Trophoblast cell (in vitro differentiated cells and primary cell): ENCODE measurements at regions not wholly inside any gene's neighbourhood (a gene's known extent, or its start where the extent isn't known, plus 50 kb on each side); places are given as distances from the start of the nearest gene placed in this dataset.

ENCODE experiments used
- DNase-seq, 2 donors: peaks; one replicate each; pipeline ENCODE4 v3.0.0-alpha.2; 2016
- H2AFZ ChIP-seq: 2 replicates; pipeline ENCODE4 v1.6.1; 2013; ENCODE audit warnings: low read length, moderate library complexity, mild to moderate bottlenecking; ENCODE audit not compliant: insufficient read depth, poor library complexity
- H2AK5ac ChIP-seq: 2 replicates; pipeline ENCODE4 v1.6.1; 2013; ENCODE audit warnings: mild to moderate bottlenecking, low read length
- H2BK120ac ChIP-seq: 2 replicates; pipeline ENCODE4 v1.6.1; 2013; ENCODE audit warnings: low read length, mild to moderate bottlenecking, moderate library complexity; ENCODE audit not compliant: insufficient read depth, poor library complexity
- H2BK12ac ChIP-seq: 2 replicates; pipeline ENCODE4 v1.6.1; 2013; ENCODE audit warnings: mild to moderate bottlenecking, low read length, moderate library complexity
- H2BK5ac ChIP-seq: 2 replicates; pipeline ENCODE4 v1.6.1; 2013; ENCODE audit warnings: low read length, low read depth, moderate library complexity, mild to moderate bottlenecking; ENCODE audit not compliant: poor library complexity
- H3K14ac ChIP-seq: 2 replicates; pipeline ENCODE4 v1.6.1; 2013; ENCODE audit warnings: mild to moderate bottlenecking, low read length
- H3K18ac ChIP-seq: 2 replicates; pipeline ENCODE4 v1.6.1; 2013; ENCODE audit warnings: mild to moderate bottlenecking, low read length
- H3K23ac ChIP-seq: 2 replicates; pipeline ENCODE4 v1.6.1; 2013; ENCODE audit warnings: low read length
- H3K27ac ChIP-seq: 2 replicates; pipeline ENCODE4 v1.5.1; 2013; ENCODE audit warnings: low read depth, mild to moderate bottlenecking, inconsistent platforms, low read length, moderate library complexity
- H3K27me3 ChIP-seq: 2 replicates; pipeline ENCODE4 v1.6.1; 2013; ENCODE audit warnings: inconsistent platforms, mild to moderate bottlenecking, low read length, moderate library complexity; ENCODE audit not compliant: insufficient read depth
- H3K36me3 ChIP-seq, 2 experiments: 1 replicate in 1 of 2; 2 replicates in 1 of 2; pipeline ENCODE4 v1.6.1; 2013; ENCODE audit warnings: low read length in 2 of 2, mild to moderate bottlenecking in 2 of 2, moderate library complexity in 1 of 2; ENCODE audit not compliant: insufficient read depth in 2 of 2, control insufficient read depth in 1 of 2
- H3K4ac ChIP-seq: 2 replicates; pipeline ENCODE4 v1.6.1; 2013; ENCODE audit warnings: low read depth, mild to moderate bottlenecking, low read length, moderate library complexity
- H3K4me1 ChIP-seq, 2 experiments: 1 replicate in 1 of 2; 2 replicates in 1 of 2; pipeline ENCODE4 v1.6.1; 2013; ENCODE audit warnings: low read length in 2 of 2, mild to moderate bottlenecking in 2 of 2, moderate library complexity in 1 of 2; ENCODE audit not compliant: insufficient read depth in 2 of 2, control insufficient read depth in 1 of 2
- H3K4me2 ChIP-seq: 2 replicates; pipeline ENCODE4 v1.6.1; 2013; ENCODE audit warnings: inconsistent platforms, mild to moderate bottlenecking, low read length, moderate library complexity
- H3K4me3 ChIP-seq: 2 replicates; pipeline ENCODE4 v1.5.1; 2013; ENCODE audit warnings: mild to moderate bottlenecking, low read depth, low read length, inconsistent platforms
- H3K79me1 ChIP-seq: one replicate; pipeline ENCODE4 v1.6.1; 2013; ENCODE audit warnings: low read length
- H3K79me2 ChIP-seq: 2 replicates; pipeline ENCODE4 v1.6.1; 2013; ENCODE audit warnings: low read length, mild to moderate bottlenecking; ENCODE audit not compliant: control insufficient read depth, insufficient read depth, poor library complexity
- H3K9ac ChIP-seq: 2 replicates; pipeline ENCODE4 v1.6.1; 2013; ENCODE audit warnings: mild to moderate bottlenecking, low read length
- H3K9me3 ChIP-seq: 2 replicates; pipeline ENCODE4 v1.6.1; 2013; ENCODE audit warnings: low read depth, mild to moderate bottlenecking, control low read depth, inconsistent platforms, low read length; ENCODE audit not compliant: insufficient read depth
- H4K12ac ChIP-seq: 2 replicates; pipeline ENCODE4 v1.6.1; 2013; ENCODE audit warnings: low read depth, mild to moderate bottlenecking, low read length, moderate library complexity
- H4K8ac ChIP-seq: 2 replicates; pipeline ENCODE4 v1.6.1; 2013; ENCODE audit warnings: low read depth, mild to moderate bottlenecking, low read length, moderate library complexity
- H4K91ac ChIP-seq: one replicate; pipeline ENCODE4 v1.6.1; 2013; ENCODE audit warnings: low read depth, mild to moderate bottlenecking, low read length, moderate library complexity
- WGBS: extraction: QIAGEN DNeasy Blood & Tissue Kit; methylation state at CpG from one replicate; pipeline ENCODE4 v1.1.7; 2013; ENCODE audit warnings: missing lambda C conversion rate; ENCODE audit not compliant: insufficient read length, insufficient coverage; ENCODE audit errors: extremely low coverage; 5-methylcytosine and 5-hydroxymethylcytosine counted together

DNA sequence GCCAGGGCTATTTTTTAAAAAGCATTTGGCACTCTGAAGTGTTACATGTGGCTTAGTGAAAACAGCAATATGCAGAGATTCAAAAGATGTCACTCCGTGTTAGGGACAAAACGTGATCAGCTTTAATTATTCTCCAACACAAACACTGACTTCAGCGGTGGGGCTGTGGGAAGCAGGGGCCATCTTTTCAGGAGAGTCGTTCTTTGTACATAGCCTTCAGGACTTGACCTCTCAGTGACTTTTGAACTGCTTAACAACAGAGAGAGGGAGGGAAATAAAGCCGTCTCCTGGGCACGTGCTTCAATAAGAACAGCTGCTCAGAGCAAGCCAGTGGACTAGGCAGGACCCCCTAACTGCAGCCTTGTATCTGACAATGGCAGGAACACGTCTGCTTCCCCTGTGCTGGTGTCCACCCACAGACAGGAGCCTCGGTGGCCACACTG is 95.0 kb upstream of the HDAC4 start:
- no peak overlapping the region for H2BK12ac ChIP-seq
- no peak overlapping the region for H2BK5ac ChIP-seq
- H3K9me3 ChIP-seq = peaks cover 13% of the 10 kb centered on the region
- H4K8ac ChIP-seq = no peak overlapping the region
- no peak overlapping the region for H3K4ac ChIP-seq
- DNase-seq = no peak
- no peaks in the 10 kb centered on the region for H3K36me3 ChIP-seq
- no peak overlapping the region for H3K14ac ChIP-seq
- no peak overlapping the region for H3K18ac ChIP-seq
- H4K91ac ChIP-seq = no peak overlapping the region
- no peak overlapping the region for H2BK120ac ChIP-seq
- no peak overlapping the region for H2AFZ ChIP-seq
- no peak overlapping the region for H4K12ac ChIP-seq
- H3K23ac ChIP-seq = no peak overlapping the region
- H3K79me2 ChIP-seq = no peaks in the 10 kb centered on the region
- no peak overlapping the region for H3K27ac ChIP-seq
- no peaks in the 10 kb centered on the region for H3K4me1 ChIP-seq
- no CpG with 5 or more reads among the region's 8 CpGs for WGBS
- H2AK5ac ChIP-seq = no peak overlapping the region
- no peak overlapping the region for H3K9ac ChIP-seq
- no peaks in the 10 kb centered on the region for H3K79me1 ChIP-seq
- H3K4me2 ChIP-seq = no peak overlapping the region
- H3K4me3 ChIP-seq = no peak overlapping the region
- H3K27me3 ChIP-seq = no peaks in the 10 kb centered on the region

GRCh38 chr2:239495175-239495574 is 94.4 kb upstream of the HDAC4 start:
- H2BK120ac ChIP-seq = no peak overlapping the region
- H3K4me3 ChIP-seq = no peak overlapping the region
- H2BK12ac ChIP-seq = no peak overlapping the region
- H3K36me3 ChIP-seq = no peaks in the 10 kb centered on the region
- H2AK5ac ChIP-seq = no peak overlapping the region
- no peak for DNase-seq
- H3K9ac ChIP-seq = no peak overlapping the region
- no peaks in the 10 kb centered on the region for H3K79me1 ChIP-seq
- no peak overlapping the region for H3K14ac ChIP-seq
- no peak overlapping the region for H3K4ac ChIP-seq
- H4K8ac ChIP-seq = no peak overlapping the region
- peaks cover 13% of the 10 kb centered on the region for H3K9me3 ChIP-seq
- H3K27me3 ChIP-seq = no peaks in the 10 kb centered on the region
- no peak overlapping the region for H3K4me2 ChIP-seq
- H2BK5ac ChIP-seq = no peak overlapping the region
- H3K18ac ChIP-seq = no peak overlapping the region
- H3K79me2 ChIP-seq = no peaks in the 10 kb centered on the region
- WGBS = no CpG with 5 or more reads among the region's 4 CpGs
- H3K27ac ChIP-seq = no peak overlapping the region
- H4K12ac ChIP-seq = no peak overlapping the region
- H2AFZ ChIP-seq = no peak overlapping the region
- no peak overlapping the region for H4K91ac ChIP-seq
- H3K23ac ChIP-seq = no peak overlapping the region
- H3K4me1 ChIP-seq = no peaks in the 10 kb centered on the region

DNA sequence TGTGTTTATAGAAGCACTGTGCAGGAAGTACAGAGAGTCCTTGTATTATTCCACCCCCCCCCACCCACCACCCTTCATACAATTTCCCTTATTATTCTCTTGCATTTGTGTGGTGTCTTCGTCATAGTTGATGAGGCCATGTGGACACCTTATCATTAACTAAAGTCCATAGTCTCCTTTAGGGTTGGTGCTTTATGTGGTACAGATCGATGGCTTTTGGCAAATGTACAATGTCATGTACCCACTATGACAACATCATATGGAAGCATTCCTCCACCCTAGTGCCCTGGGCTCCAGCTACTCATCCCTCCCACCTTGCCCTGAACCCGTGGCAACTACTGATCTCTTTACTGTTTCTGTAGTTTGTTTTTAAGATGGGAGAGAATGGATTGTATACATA is 93.8 kb upstream of the HDAC4 start:
- DNase-seq = no peak
- no peaks in the 10 kb centered on the region for H3K79me1 ChIP-seq
- no peak overlapping the region for H2BK5ac ChIP-seq
- no peak overlapping the region for H3K4me3 ChIP-seq
- no peak overlapping the region for H4K8ac ChIP-seq
- no peak overlapping the region for H3K18ac ChIP-seq
- no peak overlapping the region for H2AFZ ChIP-seq
- H4K91ac ChIP-seq = no peak overlapping the region
- H3K36me3 ChIP-seq = no peaks in the 10 kb centered on the region
- no peaks in the 10 kb centered on the region for H3K79me2 ChIP-seq
- no peaks in the 10 kb centered on the region for H3K4me1 ChIP-seq
- H3K9ac ChIP-seq = no peak overlapping the region
- H3K27ac ChIP-seq = no peak overlapping the region
- no peak overlapping the region for H4K12ac ChIP-seq
- no CpG with 5 or more reads among the region's 3 CpGs for WGBS
- H2BK12ac ChIP-seq = no peak overlapping the region
- H3K23ac ChIP-seq = no peak overlapping the region
- no peak overlapping the region for H2BK120ac ChIP-seq
- H3K9me3 ChIP-seq = peaks cover 13% of the 10 kb centered on the region
- H3K4me2 ChIP-seq = no peak overlapping the region
- no peaks in the 10 kb centered on the region for H3K27me3 ChIP-seq
- H2AK5ac ChIP-seq = no peak overlapping the region
- H3K4ac ChIP-seq = no peak overlapping the region
- H3K14ac ChIP-seq = no peak overlapping the region

DNA sequence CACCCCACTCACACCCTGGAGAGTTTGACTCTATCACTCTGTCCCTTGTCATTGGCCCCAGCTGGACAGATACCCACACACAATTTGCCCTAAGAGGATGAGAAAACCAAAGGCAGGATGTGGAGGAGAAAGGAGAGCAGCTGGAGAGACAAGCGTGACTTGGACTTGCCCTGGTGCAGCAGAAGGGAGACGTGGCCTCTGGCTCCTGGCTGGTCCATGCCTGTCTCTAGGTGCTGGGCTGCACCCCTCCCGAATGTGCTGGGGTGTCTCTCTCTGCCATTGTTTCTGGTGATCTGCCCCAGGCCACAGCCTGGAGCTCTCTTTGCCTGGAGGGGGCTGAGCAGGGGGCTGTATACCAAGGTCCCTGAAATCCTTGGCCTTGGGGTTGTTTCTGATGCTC is 88.7 kb upstream of the HDAC4 start:
- H2BK120ac ChIP-seq = no peak overlapping the region
- H3K36me3 ChIP-seq = no peaks in the 10 kb centered on the region
- H3K4me2 ChIP-seq = no peak overlapping the region
- H3K4ac ChIP-seq = no peak overlapping the region
- no peak overlapping the region for H3K14ac ChIP-seq
- no peak overlapping the region for H4K91ac ChIP-seq
- no peaks in the 10 kb centered on the region for H3K27me3 ChIP-seq
- H4K8ac ChIP-seq = no peak overlapping the region
- H3K4me3 ChIP-seq = no peak overlapping the region
- no peak for DNase-seq
- H3K18ac ChIP-seq = no peak overlapping the region
- peaks cover 9% of the 10 kb centered on the region for H3K9me3 ChIP-seq
- no peak overlapping the region for H4K12ac ChIP-seq
- no peak overlapping the region for H3K9ac ChIP-seq
- no peaks in the 10 kb centered on the region for H3K4me1 ChIP-seq
- H3K79me1 ChIP-seq = no peaks in the 10 kb centered on the region
- no peak overlapping the region for H3K23ac ChIP-seq
- H2BK12ac ChIP-seq = no peak overlapping the region
- H2BK5ac ChIP-seq = no peak overlapping the region
- H2AFZ ChIP-seq = no peak overlapping the region
- H3K27ac ChIP-seq = no peak overlapping the region
- H3K79me2 ChIP-seq = no peaks in the 10 kb centered on the region
- H2AK5ac ChIP-seq = no peak overlapping the region
- WGBS = no CpG with 5 or more reads among the region's 3 CpGs
